ENCODE measurements at regions not wholly inside any gene's neighbourhood (a gene's known extent, or its start where the extent isn't known, plus 50 kb on each side); places are given as distances from the start of the nearest gene placed in this dataset.

DNA sequence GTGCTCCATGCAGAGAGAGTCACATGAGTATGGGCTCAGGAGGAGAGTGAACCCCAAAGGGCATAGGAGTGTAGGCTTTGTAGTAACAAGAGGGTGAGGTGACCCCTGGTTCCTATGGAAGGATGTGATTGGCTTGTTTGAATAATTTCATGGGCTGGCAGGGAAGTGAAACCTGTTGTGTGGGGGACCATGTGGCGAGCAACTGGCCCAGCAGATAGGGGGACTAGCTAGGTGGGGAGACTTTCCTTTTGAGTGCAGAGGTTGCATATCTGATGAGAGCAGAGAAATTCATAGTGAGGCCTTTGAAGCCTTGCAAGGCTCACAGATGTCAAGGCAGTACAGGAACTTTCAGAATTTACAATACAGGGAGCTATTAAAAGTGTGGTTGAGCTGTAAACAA, 247.9 kb upstream of the SLC35B3 start:
- Histone ChIP-seq H4K8ac (replicated peaks; ENCODE audit: insufficient read length, low read depth, low read length) (no peak overlapping the region), H3K23ac (ENCODE audit: insufficient read length, low read depth, low read length) (no peak overlapping the region), H3K27ac (ENCODE audit: insufficient read length, low read depth, low read length) (no peak overlapping the region), H3K79me1 (ENCODE audit: insufficient read depth, low read depth, low read length, poor library complexity, severe bottlenecking) (no peaks in the 10 kb centered on the region), H3K4ac (ENCODE audit: low read depth, low read length) (no peak overlapping the region), H3K18ac (ENCODE audit: insufficient read length, low read depth, low read length) (no peak overlapping the region), H2BK20ac (ENCODE audit: low read depth, low read length, poor library complexity, severe bottlenecking) (no peak overlapping the region), H2BK120ac (ENCODE audit: low read depth, low read length, poor library complexity, severe bottlenecking) (no peak overlapping the region), H4K20me1 (ENCODE audit: control insufficient read depth, insufficient read depth, insufficient read length) (no peaks in the 10 kb centered on the region), H3K14ac (ENCODE audit: insufficient read depth, low read length) (no peak overlapping the region), H3K56ac (ENCODE audit: insufficient read length, low read depth, low read length) (no peak overlapping the region), H2BK5ac (ENCODE audit: insufficient read length, low read length) (no peak overlapping the region), H3K4me2 (ENCODE audit: insufficient read depth, insufficient read length, low read length) (no peak overlapping the region), H3K9me3 (ENCODE audit: control insufficient read depth, low read depth, low read length) (no peaks in the 10 kb centered on the region), H2AK5ac (ENCODE audit: insufficient read length, low read length) (no peak overlapping the region), H4K91ac (ENCODE audit: insufficient read length, low read depth, low read length) (no peak overlapping the region), H3T11ph (ENCODE audit: low read length) (no peak overlapping the region), H3K79me2 (ENCODE audit: insufficient read depth, low read length) (no peaks in the 10 kb centered on the region), H2AFZ (ENCODE audit: low read length) (no peak overlapping the region), H4K5ac (ENCODE audit: insufficient read length, low read depth, low read length) (no peak overlapping the region), H3K9ac (ENCODE audit: extremely low read depth, insufficient read length, low read length) (no peak overlapping the region), H3K23me2 (ENCODE audit: insufficient read length, low read depth, low read length, poor library complexity, severe bottlenecking) (no peaks in the 10 kb centered on the region), H3K4me1 (ENCODE audit: insufficient read depth, low read length) (no peaks in the 10 kb centered on the region), H2BK12ac (ENCODE audit: insufficient read length, low read depth, low read length) (no peak overlapping the region), H2BK15ac (ENCODE audit: low read depth, low read length) (no peak overlapping the region), H3K27me3 (ENCODE audit: insufficient read depth, low read length) (no peaks in the 10 kb centered on the region)
- TF ChIP-seq, protein P1, sequence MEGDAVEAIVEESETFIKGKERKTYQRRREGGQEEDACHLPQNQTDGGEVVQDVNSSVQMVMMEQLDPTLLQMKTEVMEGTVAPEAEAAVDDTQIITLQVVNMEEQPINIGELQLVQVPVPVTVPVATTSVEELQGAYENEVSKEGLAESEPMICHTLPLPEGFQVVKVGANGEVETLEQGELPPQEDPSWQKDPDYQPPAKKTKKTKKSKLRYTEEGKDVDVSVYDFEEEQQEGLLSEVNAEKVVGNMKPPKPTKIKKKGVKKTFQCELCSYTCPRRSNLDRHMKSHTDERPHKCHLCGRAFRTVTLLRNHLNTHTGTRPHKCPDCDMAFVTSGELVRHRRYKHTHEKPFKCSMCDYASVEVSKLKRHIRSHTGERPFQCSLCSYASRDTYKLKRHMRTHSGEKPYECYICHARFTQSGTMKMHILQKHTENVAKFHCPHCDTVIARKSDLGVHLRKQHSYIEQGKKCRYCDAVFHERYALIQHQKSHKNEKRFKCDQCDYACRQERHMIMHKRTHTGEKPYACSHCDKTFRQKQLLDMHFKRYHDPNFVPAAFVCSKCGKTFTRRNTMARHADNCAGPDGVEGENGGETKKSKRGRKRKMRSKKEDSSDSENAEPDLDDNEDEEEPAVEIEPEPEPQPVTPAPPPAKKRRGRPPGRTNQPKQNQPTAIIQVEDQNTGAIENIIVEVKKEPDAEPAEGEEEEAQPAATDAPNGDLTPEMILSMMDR (conservative IDR thresholded peaks at IDR 0.05) = no peak
- H3K36me3 Mint-ChIP-seq (ENCODE audit: insufficient read depth in 1 of 3, low read depth in 3 of 3) = no peaks in the 10 kb centered on the region; a peak in 1 of 7 replicates
- no CpG with 5 or more reads among the region's 1 CpG for WGBS (ENCODE audit: extremely low coverage, insufficient read length, low lambda C conversion rate)
- H3K9me3 Mint-ChIP-seq = no peaks in the 10 kb centered on the region
- no peak overlapping the region for H3K27ac Mint-ChIP-seq
- no peaks in the 10 kb centered on the region for H3K4me1 Mint-ChIP-seq
- no peak for DNase-seq
- H3K27me3 Mint-ChIP-seq (ENCODE audit: low read depth) = peaks cover 2% of the 10 kb centered on the region; the same call in 1 of the 2 replicates
- H3K4me3 Mint-ChIP-seq = no peak overlapping the region

Measured in H9 (cell line).